C4-2B (cell line): ENCODE measurements at regions not wholly inside any gene's neighbourhood (a gene's known extent, or its start where the extent isn't known, plus 50 kb on each side); places are given as distances from the start of the nearest gene placed in this dataset.

ENCODE experiments used
- ZFX ChIP-seq: fragments of 450-650 bp; IDR thresholded peaks from 2 replicates; pipeline ENCODE4 v1.6.1; 2017
- TF ChIP-seq, protein P1 (sequence below): fragments of 450-650 bp; conservative IDR thresholded peaks from 2 replicates; pipeline ENCODE4 v1.5.1; 2017; ENCODE audit warnings: mild to moderate bottlenecking

- TF ChIP-seq, protein P1, sequence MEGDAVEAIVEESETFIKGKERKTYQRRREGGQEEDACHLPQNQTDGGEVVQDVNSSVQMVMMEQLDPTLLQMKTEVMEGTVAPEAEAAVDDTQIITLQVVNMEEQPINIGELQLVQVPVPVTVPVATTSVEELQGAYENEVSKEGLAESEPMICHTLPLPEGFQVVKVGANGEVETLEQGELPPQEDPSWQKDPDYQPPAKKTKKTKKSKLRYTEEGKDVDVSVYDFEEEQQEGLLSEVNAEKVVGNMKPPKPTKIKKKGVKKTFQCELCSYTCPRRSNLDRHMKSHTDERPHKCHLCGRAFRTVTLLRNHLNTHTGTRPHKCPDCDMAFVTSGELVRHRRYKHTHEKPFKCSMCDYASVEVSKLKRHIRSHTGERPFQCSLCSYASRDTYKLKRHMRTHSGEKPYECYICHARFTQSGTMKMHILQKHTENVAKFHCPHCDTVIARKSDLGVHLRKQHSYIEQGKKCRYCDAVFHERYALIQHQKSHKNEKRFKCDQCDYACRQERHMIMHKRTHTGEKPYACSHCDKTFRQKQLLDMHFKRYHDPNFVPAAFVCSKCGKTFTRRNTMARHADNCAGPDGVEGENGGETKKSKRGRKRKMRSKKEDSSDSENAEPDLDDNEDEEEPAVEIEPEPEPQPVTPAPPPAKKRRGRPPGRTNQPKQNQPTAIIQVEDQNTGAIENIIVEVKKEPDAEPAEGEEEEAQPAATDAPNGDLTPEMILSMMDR, result no peak
- no peak for TF ChIP-seq ZFX
Measured at GRCh38 chrX:119997570-119997969, 54.0 kb upstream of the NKAP start.
